Erythroblast (primary cell): ENCODE measurements at regions not wholly inside any gene's neighbourhood (a gene's known extent, or its start where the extent isn't known, plus 50 kb on each side); places are given as distances from the start of the nearest gene placed in this dataset.

Experiments
- GATA1 ChIP-seq: IDR thresholded peaks from 2 replicates; pipeline ENCODE4 v1.6.1; 2011; ENCODE audit warnings: low read depth, mild to moderate bottlenecking, control low read depth, low read length, moderate library complexity
- POLR2A ChIP-seq: IDR thresholded peaks from 2 replicates; pipeline ENCODE4 v1.6.1; 2011; ENCODE audit warnings: mild to moderate bottlenecking, low read length

DNA sequence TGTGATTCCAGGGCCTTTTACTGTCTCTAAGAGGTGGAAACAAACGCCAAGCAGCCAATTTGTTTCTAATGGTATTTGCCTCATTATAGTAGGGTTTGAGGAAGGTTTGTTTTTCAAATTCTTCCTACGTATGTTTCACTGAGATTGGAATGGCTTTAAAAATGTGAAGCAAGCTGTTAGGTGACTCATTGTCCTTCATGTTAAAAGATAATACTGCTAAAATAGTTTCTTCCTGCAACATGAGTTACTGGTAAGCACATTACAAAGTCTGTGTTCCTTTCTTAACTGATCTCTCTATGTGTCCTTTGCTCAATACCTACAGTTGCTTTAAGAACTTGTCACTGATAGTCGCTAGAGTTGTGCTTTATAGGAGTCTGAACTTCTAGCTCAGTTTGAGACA lies 1183.9 kb downstream of the RPA4 start:
- TF ChIP-seq POLR2A: no peak
- TF ChIP-seq GATA1: no peak
